GM06990 (cell line): ENCODE measurements at regions not wholly inside any gene's neighbourhood (a gene's known extent, or its start where the extent isn't known, plus 50 kb on each side); places are given as distances from the start of the nearest gene placed in this dataset.
A peak's percentile ranks its signal among the peaks of the same experiment; 100 is the strongest.

Experiments
- DNase-seq: peaks from one replicate; pipeline ENCODE4 v3.0.0-alpha.2; 2011; ENCODE audit not compliant: insufficient read length; ENCODE audit errors: extremely low read depth
- H3K27me3 ChIP-seq: replicated peaks from 2 replicates; pipeline ENCODE4 v1.6.0; 2011; ENCODE audit warnings: low read length; ENCODE audit not compliant: control insufficient read depth, insufficient read depth
- H3K36me3 ChIP-seq: 2 replicates; pipeline ENCODE4 v1.5.1; 2011; ENCODE audit warnings: low read length; ENCODE audit not compliant: control insufficient read depth, insufficient read depth
- H3K4me3 ChIP-seq: replicated peaks from 2 replicates; pipeline ENCODE4 v1.5.1; 2011; ENCODE audit warnings: low read depth, mild to moderate bottlenecking, control low read depth, low read length
- CTCF ChIP-seq: IDR thresholded peaks from 2 replicates; pipeline ENCODE4 v1.5.1; 2011; ENCODE audit warnings: low read length, control low read depth, mild to moderate bottlenecking, inconsistent platforms; ENCODE audit not compliant: insufficient read depth, poor library complexity, severe bottlenecking

- Histone ChIP-seq H3K36me3 (no peaks in the 10 kb centered on the region), H3K4me3 (no peak overlapping the region), H3K27me3 (no peaks in the 10 kb centered on the region; the same call in none of the 2 replicates)
- no peak for DNase-seq
- TF ChIP-seq CTCF, result no peak
Measured at GRCh38 chr3:14307656-14308302, 94.6 kb upstream of the SLC6A6 start.

GRCh38 chr3:14311729-14312128 is 90.7 kb upstream of the SLC6A6 start:
- Histone ChIP-seq H3K36me3 (no peaks in the 10 kb centered on the region), H3K4me3 (no peak overlapping the region), H3K27me3 (no peaks in the 10 kb centered on the region; the same call in 1 of the 2 replicates)
- no peak for DNase-seq
- TF ChIP-seq CTCF, result no peak

GRCh38 chr3:14312375-14312774 is 90.0 kb upstream of the SLC6A6 start:
- peak; percentile 5 for TF ChIP-seq CTCF
- H3K27me3 ChIP-seq, result no peaks in the 10 kb centered on the region; the same call in 1 of the 2 replicates

GRCh38 chr3:14317057-14317553 is 85.3 kb upstream of the SLC6A6 start:
- DNase-seq, result no peak
- Histone ChIP-seq H3K4me3 (no peak overlapping the region), H3K36me3 (no peaks in the 10 kb centered on the region), H3K27me3 (no peaks in the 10 kb centered on the region; the same call in 1 of the 2 replicates)
- TF ChIP-seq CTCF, result no peak

More at GRCh38 chr3:14312375-14312774, 90.0 kb upstream of the SLC6A6 start:
- Histone ChIP-seq H3K4me3 (no peak overlapping the region), H3K36me3 (no peaks in the 10 kb centered on the region)
- DNase-seq, result no peak

GRCh38 chr3:14318646-14319045 is 83.8 kb upstream of the SLC6A6 start:
- H3K27me3 ChIP-seq, result no peaks in the 10 kb centered on the region; the same call in 1 of the 2 replicates
- DNase-seq, result no peak
- no peaks in the 10 kb centered on the region for H3K36me3 ChIP-seq
- TF ChIP-seq CTCF, result no peak
- no peak overlapping the region for H3K4me3 ChIP-seq
